ENCODE measurements at regions not wholly inside any gene's neighbourhood (a gene's known extent, or its start where the extent isn't known, plus 50 kb on each side); places are given as distances from the start of the nearest gene placed in this dataset.
"Not testable (repeated sequence)": the region's sequence is repeated elsewhere in the genome, so short reads cannot be mapped to it uniquely, and the experiment has no call there.

- not testable (repeated sequence) for TF ChIP-seq CTCF, POLR2A (IDR thresholded peaks at IDR 0.05)
Measured at GRCh38 chr6:157176-157575, 135.1 kb upstream of the DUSP22 start.
